ENCODE measurements at regions not wholly inside any gene's neighbourhood (a gene's known extent, or its start where the extent isn't known, plus 50 kb on each side); places are given as distances from the start of the nearest gene placed in this dataset.

GRCh38 chr2:102078773-102079172 lies 63.8 kb upstream of the IL1R1 start:
- no peak for DNase-seq (ENCODE audit: low spot score)

GRCh38 chr2:102080451-102081242 lies 61.9 kb upstream of the IL1R1 start:
- DNase-seq (ENCODE audit: low spot score), result peak; percentile 78

GRCh38 chr2:102081243-102081522 lies 61.4 kb upstream of the IL1R1 start:
- no peak for DNase-seq (ENCODE audit: low spot score)

- no peak for DNase-seq (ENCODE audit: low spot score)
Observed at GRCh38 chr2:102081606-102082005, 60.9 kb upstream of the IL1R1 start.

GRCh38 chr2:102082571-102083392 lies 59.8 kb upstream of the IL1R1 start:
- peak; percentile 91 for DNase-seq (ENCODE audit: low spot score)

GRCh38 chr2:102083393-102083703 lies 59.2 kb upstream of the IL1R1 start:
- DNase-seq (ENCODE audit: low spot score), result no peak

- DNase-seq (ENCODE audit: low spot score), result no peak
Observed at GRCh38 chr2:102084651-102085050, 57.9 kb upstream of the IL1R1 start.

- no peak for DNase-seq (ENCODE audit: low spot score)
Observed at GRCh38 chr2:102085238-102085637, 57.3 kb upstream of the IL1R1 start.

- no peak for DNase-seq (ENCODE audit: low spot score)
Observed at GRCh38 chr2:102086150-102086872, 56.2 kb upstream of the IL1R1 start.

- no peak for DNase-seq (ENCODE audit: low spot score)
Observed at GRCh38 chr2:102091121-102091520, 51.4 kb upstream of the IL1R1 start.

GRCh38 chr2:102091908-102092307 lies 50.6 kb upstream of the IL1R1 start:
- no peak for DNase-seq (ENCODE audit: low spot score)

- DNase-seq (ENCODE audit: low spot score), result no peak
Observed at GRCh38 chr2:102092535-102092934, 50.0 kb upstream of the IL1R1 start.

Measured in activated CD4-positive, alpha-beta T cell treated with anti-CD3 and anti-CD28 coated beads, Interleukin-2, Interleukin-4, amounts not matched to agents 100 ng/mL and 50 ng/mL, durations not matched to agents 16 hours and 8 hours (primary cell).